ENCODE measurements at regions not wholly inside any gene's neighbourhood (a gene's known extent, or its start where the extent isn't known, plus 50 kb on each side); places are given as distances from the start of the nearest gene placed in this dataset.

DNA sequence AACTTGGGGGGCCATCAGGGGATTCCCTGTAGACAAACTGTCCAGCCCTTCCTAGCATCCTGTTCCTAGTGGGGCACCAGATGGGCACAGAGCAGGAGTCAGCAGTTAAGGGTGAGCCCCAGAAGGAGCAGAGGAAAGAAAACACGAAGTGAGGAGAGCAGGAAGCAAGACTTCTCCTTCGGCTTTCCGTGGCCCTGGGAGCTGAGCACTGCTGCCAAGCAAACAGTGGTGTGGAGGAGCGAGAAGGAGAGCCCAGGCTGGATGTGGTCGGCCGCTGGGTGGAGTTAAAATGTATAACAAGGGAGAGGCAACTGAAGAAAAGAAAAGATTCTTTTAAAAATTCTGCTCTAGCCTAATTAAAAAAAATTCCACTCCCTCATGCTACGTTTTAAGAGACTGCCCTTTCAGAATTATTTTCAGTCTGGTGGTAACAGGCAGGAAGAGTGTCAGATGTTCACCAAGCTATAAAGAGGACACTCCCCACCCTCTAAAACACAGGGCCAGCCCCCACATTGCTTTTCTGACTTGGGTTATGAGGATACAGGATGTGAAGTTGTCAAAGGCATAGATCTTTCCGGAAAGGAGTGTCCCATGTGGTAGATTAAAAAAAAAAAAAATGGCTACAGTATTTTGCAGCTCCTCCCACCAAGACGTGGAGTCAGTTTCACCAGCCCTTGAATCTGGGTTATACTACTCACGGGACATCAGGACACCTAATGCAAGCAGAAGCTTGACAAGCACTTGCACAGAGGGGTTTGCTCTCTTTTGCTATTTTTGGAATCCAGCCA is 74.9 kb upstream of the ZFHX3 start (continued):
- TF ChIP-seq PAX8 (IDR thresholded peaks at IDR 0.05), result no peak
- no peak for TF ChIP-seq WRNIP1 (IDR thresholded peaks at IDR 0.05; ENCODE audit: borderline replicate concordance, low read depth, low read length)
- no peak for TF ChIP-seq ZNF207 (IDR thresholded peaks at IDR 0.05; ENCODE audit: borderline replicate concordance)

DNA sequence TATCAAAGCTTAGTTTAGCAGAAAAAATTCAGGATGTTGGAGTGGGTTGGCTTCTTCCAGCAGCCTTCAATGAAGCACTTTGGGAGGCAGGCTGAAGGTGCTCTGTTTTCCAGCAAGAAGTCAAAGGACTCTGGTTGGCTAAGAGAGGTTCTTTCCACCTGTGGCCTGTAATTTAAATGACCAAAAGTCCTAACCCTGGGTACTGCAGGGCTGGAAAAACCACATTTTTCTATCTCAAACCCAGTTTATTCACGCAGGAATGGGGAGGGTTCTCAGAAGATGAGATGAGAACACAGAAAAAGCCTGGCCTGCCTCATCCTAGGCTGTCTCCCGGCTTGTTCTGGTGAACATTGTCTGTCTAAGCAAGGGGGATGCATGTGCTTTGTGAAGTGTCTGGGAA is 68.6 kb upstream of the ZFHX3 start:
- TF ChIP-seq CREB1 (IDR thresholded peaks at IDR 0.05; ENCODE audit: low read depth) (no peak), NR2F1 (conservative IDR thresholded peaks at IDR 0.05) (no peak), PML (IDR thresholded peaks at IDR 0.05; ENCODE audit: low read length) (no peak), KAT2A (conservative IDR thresholded peaks at IDR 0.05; ENCODE audit: control insufficient read depth, low read depth, low read length) (no peak), ATF7 (IDR thresholded peaks at IDR 0.05; ENCODE audit: low read depth) (no peak), PBX3 (IDR thresholded peaks at IDR 0.05; ENCODE audit: insufficient replicate concordance, low read depth, low read length) (no peak), YBX1 (IDR thresholded peaks at IDR 0.05) (no peak)
- TF ChIP-seq, protein P1, sequence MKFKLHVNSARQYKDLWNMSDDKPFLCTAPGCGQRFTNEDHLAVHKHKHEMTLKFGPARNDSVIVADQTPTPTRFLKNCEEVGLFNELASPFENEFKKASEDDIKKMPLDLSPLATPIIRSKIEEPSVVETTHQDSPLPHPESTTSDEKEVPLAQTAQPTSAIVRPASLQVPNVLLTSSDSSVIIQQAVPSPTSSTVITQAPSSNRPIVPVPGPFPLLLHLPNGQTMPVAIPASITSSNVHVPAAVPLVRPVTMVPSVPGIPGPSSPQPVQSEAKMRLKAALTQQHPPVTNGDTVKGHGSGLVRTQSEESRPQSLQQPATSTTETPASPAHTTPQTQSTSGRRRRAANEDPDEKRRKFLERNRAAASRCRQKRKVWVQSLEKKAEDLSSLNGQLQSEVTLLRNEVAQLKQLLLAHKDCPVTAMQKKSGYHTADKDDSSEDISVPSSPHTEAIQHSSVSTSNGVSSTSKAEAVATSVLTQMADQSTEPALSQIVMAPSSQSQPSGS (IDR thresholded peaks at IDR 0.05; ENCODE audit: low read length), result no peak
- TF ChIP-seq, protein P2, sequence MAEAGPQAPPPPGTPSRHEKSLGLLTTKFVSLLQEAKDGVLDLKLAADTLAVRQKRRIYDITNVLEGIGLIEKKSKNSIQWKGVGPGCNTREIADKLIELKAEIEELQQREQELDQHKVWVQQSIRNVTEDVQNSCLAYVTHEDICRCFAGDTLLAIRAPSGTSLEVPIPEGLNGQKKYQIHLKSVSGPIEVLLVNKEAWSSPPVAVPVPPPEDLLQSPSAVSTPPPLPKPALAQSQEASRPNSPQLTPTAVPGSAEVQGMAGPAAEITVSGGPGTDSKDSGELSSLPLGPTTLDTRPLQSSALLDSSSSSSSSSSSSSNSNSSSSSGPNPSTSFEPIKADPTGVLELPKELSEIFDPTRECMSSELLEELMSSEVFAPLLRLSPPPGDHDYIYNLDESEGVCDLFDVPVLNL (IDR thresholded peaks at IDR 0.05; ENCODE audit: low read depth, low read length), result no peak
- TF ChIP-seq, protein P3, sequence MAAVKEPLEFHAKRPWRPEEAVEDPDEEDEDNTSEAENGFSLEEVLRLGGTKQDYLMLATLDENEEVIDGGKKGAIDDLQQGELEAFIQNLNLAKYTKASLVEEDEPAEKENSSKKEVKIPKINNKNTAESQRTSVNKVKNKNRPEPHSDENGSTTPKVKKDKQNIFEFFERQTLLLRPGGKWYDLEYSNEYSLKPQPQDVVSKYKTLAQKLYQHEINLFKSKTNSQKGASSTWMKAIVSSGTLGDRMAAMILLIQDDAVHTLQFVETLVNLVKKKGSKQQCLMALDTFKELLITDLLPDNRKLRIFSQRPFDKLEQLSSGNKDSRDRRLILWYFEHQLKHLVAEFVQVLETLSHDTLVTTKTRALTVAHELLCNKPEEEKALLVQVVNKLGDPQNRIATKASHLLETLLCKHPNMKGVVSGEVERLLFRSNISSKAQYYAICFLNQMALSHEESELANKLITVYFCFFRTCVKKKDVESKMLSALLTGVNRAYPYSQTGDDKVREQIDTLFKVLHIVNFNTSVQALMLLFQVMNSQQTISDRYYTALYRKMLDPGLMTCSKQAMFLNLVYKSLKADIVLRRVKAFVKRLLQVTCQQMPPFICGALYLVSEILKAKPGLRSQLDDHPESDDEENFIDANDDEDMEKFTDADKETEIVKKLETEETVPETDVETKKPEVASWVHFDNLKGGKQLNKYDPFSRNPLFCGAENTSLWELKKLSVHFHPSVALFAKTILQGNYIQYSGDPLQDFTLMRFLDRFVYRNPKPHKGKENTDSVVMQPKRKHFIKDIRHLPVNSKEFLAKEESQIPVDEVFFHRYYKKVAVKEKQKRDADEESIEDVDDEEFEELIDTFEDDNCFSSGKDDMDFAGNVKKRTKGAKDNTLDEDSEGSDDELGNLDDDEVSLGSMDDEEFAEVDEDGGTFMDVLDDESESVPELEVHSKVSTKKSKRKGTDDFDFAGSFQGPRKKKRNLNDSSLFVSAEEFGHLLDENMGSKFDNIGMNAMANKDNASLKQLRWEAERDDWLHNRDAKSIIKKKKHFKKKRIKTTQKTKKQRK (IDR thresholded peaks at IDR 0.05; ENCODE audit: low read depth, low read length), result no peak
- in situ Hi-C loops (cut with MboI), result no loop called here
- H4K20me1 ChIP-seq (ENCODE audit: control insufficient read depth, insufficient read depth), result no peaks in the 10 kb centered on the region
- H3K27me3 ChIP-seq (replicated peaks in 1 of 2; ENCODE audit: control insufficient read depth in 2 of 2, insufficient read depth in 2 of 2, low read length in 1 of 2), result no peaks in the 10 kb centered on the region
- ATAC-seq (no peak), DNase-seq (ENCODE audit: low read depth, low spot score) (no peak), FAIRE-seq (no peak)
- ChIA-PET POLR2A (no interaction called here), SMC1A (ENCODE audit: uncharacterized antibody, unreplicated experiment) (no interaction called here), RAD21 (ENCODE audit: unreplicated experiment) (no interaction called here), CTCF (no interaction called here)
- intact Hi-C loops (cut with micrococcal nuclease; ENCODE audit: unreplicated experiment), result no loop called here
- no TSS peak for BruUV-seq (replicated peaks)
- no peak overlapping the region for H3K4me3 ChIP-seq
- H3K79me2 ChIP-seq (ENCODE audit: control insufficient read depth, insufficient read depth, low read length), result no peaks in the 10 kb centered on the region
- no peak overlapping the region for H3K9ac ChIP-seq (ENCODE audit: control insufficient read depth, insufficient read depth, low read length)
- 44% methylated on average over 2 of the region's 2 CpGs for WGBS (ENCODE audit: insufficient coverage, insufficient replicate concordance, low lambda C conversion rate, missing lambda C conversion rate)
- no peak overlapping the region for H3K4me2 ChIP-seq (ENCODE audit: control insufficient read depth, insufficient read depth)
- H3K4me1 ChIP-seq (ENCODE audit: control insufficient read depth, insufficient read depth, low read length), result no peaks in the 10 kb centered on the region
- H3K9me3 ChIP-seq (replicated peaks; ENCODE audit: control insufficient read depth, insufficient read depth, low read length), result no peaks in the 10 kb centered on the region; the same call in 1 of the 3 replicates
- H3K27ac ChIP-seq (ENCODE audit: control insufficient read depth, insufficient read depth), result no peak overlapping the region
- H2AFZ ChIP-seq (ENCODE audit: control insufficient read depth, low read depth, low read length), result no peak overlapping the region
- H3K36me3 ChIP-seq (ENCODE audit: control insufficient read depth in 2 of 2, insufficient read depth in 2 of 2, low read length in 1 of 2), result no peaks in the 10 kb centered on the region
